Caco-2 (cell line): ENCODE measurements at regions not wholly inside any gene's neighbourhood (a gene's known extent, or its start where the extent isn't known, plus 50 kb on each side); places are given as distances from the start of the nearest gene placed in this dataset.

Source experiments
- BruUV-seq: library from RNA; stranded (reverse); fragments of 400-500 nt; replicated peaks from 2 replicates; lab custom pipeline; 2021; lab: Mats Ljungman, UMichigan
- CTCF ChIA-PET: fragments of 300-600 bp; sonication (Branson Sonifier 250); formaldehyde crosslinking; loops from one replicate; lab custom pipeline; 2022; ENCODE audit warnings: antibody characterized with exemption; lab: Charles Lee
- POLR2A ChIA-PET: fragments of 300-600 bp; sonication (Branson Sonifier 250); formaldehyde crosslinking; loops from one replicate; lab custom pipeline; 2022; ENCODE audit warnings: antibody characterized with exemption; lab: Charles Lee
- DNase-seq, 2 experiments: peaks; one replicate each; pipeline versions ENCODE4 v3.0.0 to v3.0.0-alpha.2; 2020 to 2022
- H3K27me3 ChIP-seq: replicated peaks from 2 replicates; pipeline ENCODE4 v1.6.0; 2011; ENCODE audit warnings: low read length; ENCODE audit not compliant: control insufficient read depth, insufficient read depth
- H3K36me3 ChIP-seq: 2 replicates; pipeline ENCODE4 v1.5.1; 2011; ENCODE audit warnings: low read length; ENCODE audit not compliant: control insufficient read depth, insufficient read depth
- H3K4me1 ChIP-seq: fragments of 250-450 bp; sonication (Bioruptor Pico); 2 replicates; pipeline ENCODE4 v1.5.1; 2020; ENCODE audit warnings: mild to moderate bottlenecking
- H3K4me3 ChIP-seq: 2 replicates; pipeline ENCODE4 v1.5.1; 2011; ENCODE audit warnings: low read depth, mild to moderate bottlenecking, control low read depth, low read length
- H3K9me3 ChIP-seq: fragments of 250-450 bp; sonication (Bioruptor Pico); 2 replicates; pipeline ENCODE4 v1.5.1; 2020; ENCODE audit warnings: mild to moderate bottlenecking, moderate library complexity
- H3K27ac Mint-ChIP-seq: one replicate; pipeline ENCODE4 v1.8.0; 2022; ENCODE audit warnings: mixed read lengths; ENCODE audit not compliant: unreplicated experiment
- H3K27me3 Mint-ChIP-seq: one replicate; pipeline ENCODE4 v1.8.0; 2022; ENCODE audit warnings: mixed read lengths; ENCODE audit not compliant: insufficient read depth, unreplicated experiment
- H3K36me3 Mint-ChIP-seq: one replicate; pipeline ENCODE4 v1.8.0; 2022; ENCODE audit warnings: mild to moderate bottlenecking, mixed read lengths; ENCODE audit not compliant: insufficient read depth, unreplicated experiment
- H3K4me1 Mint-ChIP-seq: one replicate; pipeline ENCODE4 v1.8.0; 2022; ENCODE audit warnings: low read depth, mixed read lengths; ENCODE audit not compliant: unreplicated experiment
- H3K4me3 Mint-ChIP-seq: one replicate; pipeline ENCODE4 v1.8.0; 2022; ENCODE audit warnings: mild to moderate bottlenecking, moderate library complexity, mixed read lengths; ENCODE audit not compliant: unreplicated experiment
- H3K9me3 Mint-ChIP-seq: one replicate; pipeline ENCODE4 v1.8.0; 2022; ENCODE audit warnings: mixed read lengths; ENCODE audit not compliant: unreplicated experiment
- CTCF ChIP-seq, 2 experiments: fragments of 200-600 bp in 1 of 2; IDR thresholded peaks; 1 replicate in 1 of 2; 2 replicates in 1 of 2; pipeline versions ENCODE4 v1.5.1 to v1.8.0; 2011 to 2022; ENCODE audit warnings: antibody characterized with exemption in 1 of 2, control low read depth in 1 of 2, inconsistent platforms in 1 of 2, low read depth in 1 of 2, low read length in 1 of 2, mild to moderate bottlenecking in 1 of 2, moderate library complexity in 1 of 2; ENCODE audit not compliant: insufficient read depth in 1 of 2, severe bottlenecking in 1 of 2, unreplicated experiment in 1 of 2
- intact Hi-C: fragments of 100-400 bp; cut with micrococcal nuclease; formaldehyde crosslinking; loops from one replicate; pipeline ENCODE4 v1.10.0; 2022; ENCODE audit not compliant: unreplicated experiment

- no peaks in the 10 kb centered on the region for H3K36me3 Mint-ChIP-seq
- no peak overlapping the region for H3K4me3 Mint-ChIP-seq
- Histone ChIP-seq H3K9me3 (no peaks in the 10 kb centered on the region), H3K27me3 (no peaks in the 10 kb centered on the region), H3K4me3 (no peak overlapping the region), H3K4me1 (no peaks in the 10 kb centered on the region), H3K36me3 (no peaks in the 10 kb centered on the region)
- DNase-seq: no peak
- no peaks in the 10 kb centered on the region for H3K4me1 Mint-ChIP-seq
- intact Hi-C loops: no loop called here
- no TSS peak for BruUV-seq
- POLR2A ChIA-PET: no interaction called here
- CTCF ChIA-PET: no interaction called here
- no peaks in the 10 kb centered on the region for H3K27me3 Mint-ChIP-seq
- no peak overlapping the region for H3K27ac Mint-ChIP-seq
- TF ChIP-seq CTCF (IDR thresholded peaks at IDR 0.05; ENCODE audit: insufficient read depth in 1 of 2, low read depth in 1 of 2, low read length in 1 of 2, severe bottlenecking in 1 of 2, unreplicated experiment in 1 of 2): no peak
- H3K9me3 Mint-ChIP-seq: no peaks in the 10 kb centered on the region
These were observed 563.5 kb downstream of the PRR16 start for GRCh38 chr5:121027636-121028035.

GRCh38 chr5:121029536-121030245, 565.6 kb downstream of the PRR16 start:
- no TSS peak for BruUV-seq
- H3K4me1 ChIP-seq: no peaks in the 10 kb centered on the region
- Mint-ChIP-seq H3K4me1 (no peaks in the 10 kb centered on the region), H3K4me3 (no peak overlapping the region), H3K27me3 (no peaks in the 10 kb centered on the region), H3K9me3 (no peaks in the 10 kb centered on the region), H3K36me3 (no peaks in the 10 kb centered on the region), H3K27ac (no peak overlapping the region)
- H3K9me3 ChIP-seq: no peaks in the 10 kb centered on the region
- H3K4me3 ChIP-seq: no peak overlapping the region
- no peak for DNase-seq
- ChIA-PET CTCF (no interaction called here), POLR2A (no interaction called here)
- no peaks in the 10 kb centered on the region for H3K36me3 ChIP-seq
- H3K27me3 ChIP-seq: no peaks in the 10 kb centered on the region
- no peak for TF ChIP-seq CTCF (IDR thresholded peaks at IDR 0.05; ENCODE audit: insufficient read depth in 1 of 2, low read depth in 1 of 2, low read length in 1 of 2, severe bottlenecking in 1 of 2, unreplicated experiment in 1 of 2)
- intact Hi-C loops: no loop called here

GRCh38 chr5:121031491-121031890, 567.4 kb downstream of the PRR16 start:
- ChIA-PET POLR2A (no interaction called here), CTCF (no interaction called here)
- H3K4me3 ChIP-seq: no peak overlapping the region
- H3K4me1 ChIP-seq: no peaks in the 10 kb centered on the region
- intact Hi-C loops: no loop called here
- no peak for DNase-seq
- TF ChIP-seq CTCF (IDR thresholded peaks at IDR 0.05; ENCODE audit: insufficient read depth in 1 of 2, low read depth in 1 of 2, low read length in 1 of 2, severe bottlenecking in 1 of 2, unreplicated experiment in 1 of 2): no peak
- Mint-ChIP-seq H3K27me3 (no peaks in the 10 kb centered on the region), H3K9me3 (no peaks in the 10 kb centered on the region), H3K4me1 (no peaks in the 10 kb centered on the region), H3K4me3 (no peak overlapping the region), H3K27ac (no peak overlapping the region), H3K36me3 (no peaks in the 10 kb centered on the region)
- H3K36me3 ChIP-seq: no peaks in the 10 kb centered on the region
- no peaks in the 10 kb centered on the region for H3K9me3 ChIP-seq
- no TSS peak for BruUV-seq
- no peaks in the 10 kb centered on the region for H3K27me3 ChIP-seq
